SK-N-MC (cell line): ENCODE measurements at regions not wholly inside any gene's neighbourhood (a gene's known extent, or its start where the extent isn't known, plus 50 kb on each side); places are given as distances from the start of the nearest gene placed in this dataset.

Experiments used
- EZH2 ChIP-seq: fragments of 200-600 bp; sonication (generic); IDR thresholded peaks from one replicate; pipeline ENCODE4 v1.6.1; 2017; ENCODE audit warnings: antibody characterized with exemption
- POLR2AphosphoS5 ChIP-seq: IDR thresholded peaks from 2 replicates; pipeline ENCODE4 v1.6.1; 2012; ENCODE audit warnings: mild to moderate bottlenecking, low read depth, low read length, borderline replicate concordance

- no peak for TF ChIP-seq POLR2AphosphoS5
- no peak for TF ChIP-seq EZH2
Measured at GRCh38 chr16:86444661-86445060, 65.7 kb upstream of the FOXF1 start.
